ENCODE measurements at regions not wholly inside any gene's neighbourhood (a gene's known extent, or its start where the extent isn't known, plus 50 kb on each side); places are given as distances from the start of the nearest gene placed in this dataset.

DNA sequence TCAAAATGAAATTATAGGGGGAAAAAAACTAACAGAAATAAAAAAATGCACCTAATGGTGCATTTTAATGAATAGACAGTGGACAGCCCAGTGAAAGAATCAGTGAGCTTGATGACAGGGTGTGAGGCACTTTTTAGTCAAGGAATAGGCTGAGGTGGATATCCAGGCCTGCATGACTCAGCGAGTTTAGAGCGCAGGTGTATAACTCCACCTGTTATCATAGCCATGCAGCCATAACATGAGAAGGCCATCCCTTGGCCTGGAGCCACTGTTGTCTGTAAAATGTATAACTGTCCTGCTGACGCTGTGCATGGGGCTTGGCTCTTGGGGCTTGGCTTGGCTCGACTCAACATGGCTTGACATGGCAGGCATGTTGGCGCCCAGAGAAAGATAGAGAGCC lies 331.5 kb upstream of the NOX3 start:
- TF ChIP-seq EP300 (IDR thresholded peaks at IDR 0.05) (no peak), POLR2AphosphoS5 (IDR thresholded peaks at IDR 0.05) (no peak), POLR2A (IDR thresholded peaks at IDR 0.05) (no peak)
- TF ChIP-seq, protein P1, sequence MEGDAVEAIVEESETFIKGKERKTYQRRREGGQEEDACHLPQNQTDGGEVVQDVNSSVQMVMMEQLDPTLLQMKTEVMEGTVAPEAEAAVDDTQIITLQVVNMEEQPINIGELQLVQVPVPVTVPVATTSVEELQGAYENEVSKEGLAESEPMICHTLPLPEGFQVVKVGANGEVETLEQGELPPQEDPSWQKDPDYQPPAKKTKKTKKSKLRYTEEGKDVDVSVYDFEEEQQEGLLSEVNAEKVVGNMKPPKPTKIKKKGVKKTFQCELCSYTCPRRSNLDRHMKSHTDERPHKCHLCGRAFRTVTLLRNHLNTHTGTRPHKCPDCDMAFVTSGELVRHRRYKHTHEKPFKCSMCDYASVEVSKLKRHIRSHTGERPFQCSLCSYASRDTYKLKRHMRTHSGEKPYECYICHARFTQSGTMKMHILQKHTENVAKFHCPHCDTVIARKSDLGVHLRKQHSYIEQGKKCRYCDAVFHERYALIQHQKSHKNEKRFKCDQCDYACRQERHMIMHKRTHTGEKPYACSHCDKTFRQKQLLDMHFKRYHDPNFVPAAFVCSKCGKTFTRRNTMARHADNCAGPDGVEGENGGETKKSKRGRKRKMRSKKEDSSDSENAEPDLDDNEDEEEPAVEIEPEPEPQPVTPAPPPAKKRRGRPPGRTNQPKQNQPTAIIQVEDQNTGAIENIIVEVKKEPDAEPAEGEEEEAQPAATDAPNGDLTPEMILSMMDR (IDR thresholded peaks at IDR 0.05) = no peak
- 98% methylated on average over 5 of the region's 5 CpGs for WGBS
- H3K4me1 ChIP-seq = no peaks in the 10 kb centered on the region
- no peaks in the 10 kb centered on the region for H3K9me3 ChIP-seq
- DNase-seq (ENCODE audit: low spot score in 2 of 2) = no peak
- H3K27ac ChIP-seq = no peak overlapping the region
- H3K4me3 ChIP-seq = no peak overlapping the region
- no peaks in the 10 kb centered on the region for H3K27me3 ChIP-seq
- no peaks in the 10 kb centered on the region for H3K36me3 ChIP-seq

DNA sequence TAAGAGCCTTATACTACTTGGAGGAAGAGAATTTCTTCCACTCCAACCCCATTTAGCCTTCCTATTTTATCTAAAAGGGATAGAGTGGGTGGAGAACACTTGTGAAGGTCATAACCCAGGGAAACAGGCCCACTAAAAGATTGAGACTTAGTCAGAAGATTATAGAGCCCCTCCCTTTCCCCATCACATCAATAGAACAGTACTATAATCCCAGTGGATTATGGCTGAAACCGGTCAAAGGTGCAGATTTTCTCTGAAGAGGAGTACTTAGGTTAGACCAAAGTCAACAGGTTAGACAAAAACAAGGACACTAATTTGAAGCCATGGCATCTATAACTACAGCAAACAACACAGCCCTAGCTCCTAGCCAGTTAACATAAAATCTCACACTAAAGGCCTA lies 330.9 kb upstream of the NOX3 start:
- H3K27me3 ChIP-seq = no peaks in the 10 kb centered on the region
- no peaks in the 10 kb centered on the region for H3K9me3 ChIP-seq
- H3K27ac ChIP-seq = no peak overlapping the region
- no peak overlapping the region for H3K4me3 ChIP-seq
- no peaks in the 10 kb centered on the region for H3K4me1 ChIP-seq
- H3K36me3 ChIP-seq = no peaks in the 10 kb centered on the region
- no peak for DNase-seq (ENCODE audit: low spot score in 2 of 2)
- TF ChIP-seq, protein P1 (IDR thresholded peaks at IDR 0.05) = no peak
- TF ChIP-seq POLR2A (IDR thresholded peaks at IDR 0.05) = no peak
- no peak for TF ChIP-seq EP300 (IDR thresholded peaks at IDR 0.05)
- TF ChIP-seq POLR2AphosphoS5 (IDR thresholded peaks at IDR 0.05) = no peak
- 85% methylated on average over 1 of the region's 1 CpG for WGBS

DNA sequence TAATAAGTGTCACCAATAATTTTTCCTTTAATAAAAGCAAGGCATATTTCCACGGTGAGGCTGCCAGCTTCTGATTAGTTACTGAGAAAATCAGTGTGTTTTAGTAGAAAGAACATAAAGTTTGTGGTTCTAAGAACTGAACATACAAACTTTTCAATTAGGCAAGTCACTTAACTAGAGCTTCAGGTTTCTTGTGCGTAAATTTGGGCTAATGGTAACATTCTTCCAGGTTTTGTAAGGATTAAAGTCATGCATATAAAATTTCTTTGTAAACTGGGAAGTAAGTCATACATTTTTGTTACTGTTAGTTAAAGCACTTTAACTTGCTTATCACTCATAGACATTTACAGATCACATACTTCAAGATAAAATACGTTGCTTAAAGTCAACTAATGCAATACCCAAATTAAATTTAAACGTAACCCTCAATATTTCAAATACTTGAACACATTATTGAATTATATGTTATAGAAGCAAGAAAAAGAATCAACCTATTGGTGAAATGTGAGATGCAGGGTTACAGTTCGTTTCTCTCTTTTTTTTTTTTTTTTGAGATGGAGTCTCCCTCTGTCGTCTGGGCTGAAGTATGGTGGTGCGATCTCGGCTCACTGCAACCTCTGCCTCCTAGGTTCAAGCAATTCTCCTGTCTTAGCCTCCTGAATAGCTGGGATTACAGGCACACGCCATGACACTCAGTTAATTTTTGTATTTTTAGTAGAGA lies 327.3 kb upstream of the NOX3 start:
- TF ChIP-seq POLR2A (IDR thresholded peaks at IDR 0.05) (no peak), EP300 (IDR thresholded peaks at IDR 0.05) (no peak), POLR2AphosphoS5 (IDR thresholded peaks at IDR 0.05) (no peak)
- TF ChIP-seq, protein P1 (IDR thresholded peaks at IDR 0.05) = no peak
- H3K27me3 ChIP-seq = no peaks in the 10 kb centered on the region
- H3K9me3 ChIP-seq = no peaks in the 10 kb centered on the region
- no peak for DNase-seq (ENCODE audit: low spot score in 2 of 2)
- peaks cover 4% of the 10 kb centered on the region for H3K4me1 ChIP-seq
- H3K27ac ChIP-seq = no peak overlapping the region
- H3K4me3 ChIP-seq = no peak overlapping the region
- no peaks in the 10 kb centered on the region for H3K36me3 ChIP-seq
- WGBS = 81% methylated on average over 9 of the region's 9 CpGs

DNA sequence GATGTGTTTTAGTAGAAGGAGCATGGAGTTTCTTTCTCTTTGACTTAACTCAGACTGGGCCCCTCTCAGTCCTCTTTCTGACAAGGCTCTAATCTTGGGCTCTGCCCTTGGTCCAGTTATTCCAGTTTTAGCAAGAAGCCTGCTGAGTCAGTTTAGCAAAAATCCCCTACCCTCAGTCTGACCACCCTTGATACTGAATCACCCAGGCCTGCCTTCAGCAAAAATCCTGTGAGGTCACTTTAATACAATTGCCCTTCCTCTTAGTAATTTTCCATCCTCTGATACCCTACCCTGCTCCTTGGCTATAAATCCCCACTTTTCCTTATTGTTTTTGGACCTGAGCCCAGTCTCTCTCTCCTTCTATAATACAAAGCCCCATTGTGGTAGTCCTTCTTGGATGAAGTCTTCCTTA lies 326.7 kb upstream of the NOX3 start:
- TF ChIP-seq POLR2AphosphoS5 (IDR thresholded peaks at IDR 0.05) (no peak), POLR2A (IDR thresholded peaks at IDR 0.05) (no peak)
- Histone ChIP-seq H3K36me3 (no peaks in the 10 kb centered on the region), H3K9me3 (no peaks in the 10 kb centered on the region), H3K27me3 (no peaks in the 10 kb centered on the region), H3K4me3 (no peak overlapping the region), H3K27ac (no peak overlapping the region), H3K4me1 (peaks cover 4% of the 10 kb centered on the region)
- DNase-seq (ENCODE audit: low spot score in 2 of 2) = no peak

DNA sequence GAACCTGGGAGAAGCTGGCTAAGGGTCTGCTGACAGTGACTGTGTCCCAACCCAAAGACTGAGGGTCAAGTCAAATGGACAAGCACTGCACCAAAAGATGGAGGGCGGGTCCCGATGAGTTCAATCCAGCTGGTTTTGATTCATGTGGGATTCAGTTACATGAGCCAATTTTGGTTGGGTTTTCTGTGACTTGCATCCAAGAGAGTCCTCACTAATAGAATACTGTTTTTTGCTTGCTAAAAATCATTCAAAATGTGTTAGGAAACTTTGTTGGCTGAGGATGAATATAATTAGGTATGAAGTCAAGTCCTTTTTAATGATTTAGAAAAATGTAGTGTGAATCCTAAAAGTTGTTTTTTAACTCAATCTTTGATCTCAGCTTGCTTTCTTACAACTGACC lies 323.8 kb upstream of the NOX3 start:
- Histone ChIP-seq H3K27ac (peak overlapping the region; percentile 74), H3K4me1 (peaks cover 4% of the 10 kb centered on the region), H3K36me3 (no peaks in the 10 kb centered on the region), H3K4me3 (no peak overlapping the region), H3K27me3 (no peaks in the 10 kb centered on the region), H3K9me3 (no peaks in the 10 kb centered on the region)
- 50% methylated on average over 2 of the region's 2 CpGs for WGBS
- DNase-seq (ENCODE audit: low spot score in 2 of 2) = no peak
- TF ChIP-seq, protein P1 (IDR thresholded peaks at IDR 0.05) = no peak
- TF ChIP-seq POLR2AphosphoS5 (IDR thresholded peaks at IDR 0.05) = no peak
- TF ChIP-seq EP300 (IDR thresholded peaks at IDR 0.05) = no peak
- no peak for TF ChIP-seq POLR2A (IDR thresholded peaks at IDR 0.05)

DNA sequence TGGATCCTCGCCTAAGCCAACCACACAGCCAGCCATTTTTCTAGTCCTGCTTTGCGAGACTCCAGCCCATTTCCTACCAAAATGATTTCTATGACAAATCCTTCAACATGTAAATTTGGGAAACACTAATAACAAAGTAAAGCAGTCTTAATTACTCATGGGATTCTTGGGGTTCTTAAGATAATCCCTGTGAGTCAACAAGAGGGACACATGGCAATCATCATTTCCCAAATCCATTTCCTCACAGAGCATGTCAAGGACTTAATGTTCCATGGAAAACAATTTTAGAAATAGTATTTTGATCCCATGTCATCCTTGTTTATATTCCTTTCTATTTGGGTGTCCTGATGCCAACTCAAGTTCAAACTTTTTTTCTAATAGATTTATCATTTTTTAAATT lies 322.7 kb upstream of the NOX3 start:
- Histone ChIP-seq H3K27me3 (no peaks in the 10 kb centered on the region), H3K9me3 (no peaks in the 10 kb centered on the region), H3K36me3 (no peaks in the 10 kb centered on the region), H3K27ac (peak overlapping the region; percentile 74), H3K4me1 (peaks cover 4% of the 10 kb centered on the region), H3K4me3 (no peak overlapping the region)
- no peak for DNase-seq (ENCODE audit: low spot score in 2 of 2)
- 74% methylated on average over 2 of the region's 2 CpGs for WGBS
- TF ChIP-seq EP300 (IDR thresholded peaks at IDR 0.05) (no peak), POLR2AphosphoS5 (IDR thresholded peaks at IDR 0.05) (peak in 1 of 3 donors; percentile 75)

Data from suprapubic skin (tissue), 4 donors.